Gastroesophageal sphincter (tissue), 3 donors: ENCODE measurements at regions not wholly inside any gene's neighbourhood (a gene's known extent, or its start where the extent isn't known, plus 50 kb on each side); places are given as distances from the start of the nearest gene placed in this dataset.

Experiments used
- CTCF ChIP-seq, 4 experiments: fragments of 200-600 bp in 2 of 4; fragments of 450-650 bp in 2 of 4; sonication (generic) in 1 of 4; IDR thresholded peaks; one replicate each; pipeline ENCODE4 v1.5.1; 2017 to 2019; ENCODE audit warnings: antibody characterized with exemption in 4 of 4, mild to moderate bottlenecking in 2 of 4, moderate library complexity in 2 of 4
- EP300 ChIP-seq: sonication (generic); formaldehyde crosslinking; IDR thresholded peaks from one replicate; pipeline ENCODE4 v1.6.1; 2017; ENCODE audit warnings: antibody characterized with exemption, mild to moderate bottlenecking
- POLR2AphosphoS5 ChIP-seq: sonication (generic); formaldehyde crosslinking; IDR thresholded peaks from one replicate; pipeline ENCODE4 v1.6.1; 2017; ENCODE audit warnings: antibody characterized with exemption

DNA sequence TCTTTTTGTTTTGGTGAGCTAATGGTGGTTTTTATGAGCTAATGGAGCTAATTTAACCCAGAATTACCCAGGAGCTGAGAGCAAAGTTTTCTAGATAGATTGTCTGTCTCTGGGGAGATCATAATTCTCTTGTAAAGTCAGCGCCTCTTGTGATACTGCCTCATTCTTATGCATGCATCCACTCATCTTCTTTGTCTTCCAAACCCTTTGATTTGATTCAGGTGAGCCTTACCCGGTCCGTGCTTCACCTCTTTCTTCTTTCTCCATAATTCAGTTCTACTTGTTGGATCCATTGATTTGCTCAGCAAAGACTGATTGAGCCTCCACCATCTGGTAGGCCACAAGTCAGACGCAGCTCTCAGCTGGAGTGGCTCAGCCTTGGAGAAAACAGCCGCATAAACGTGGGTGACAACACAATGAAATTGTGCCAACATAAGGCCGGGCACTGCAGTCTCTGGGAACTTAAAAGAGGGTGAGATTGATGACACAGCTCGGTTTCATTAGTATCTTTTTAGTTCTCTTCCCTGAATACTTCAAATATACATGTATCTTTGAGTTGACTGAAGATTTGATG, 158.5 kb upstream of the SH3BP4 start:
- TF ChIP-seq EP300 = no peak
- no peak for TF ChIP-seq CTCF (IDR thresholded peaks at IDR 0.05)
- no peak for TF ChIP-seq POLR2AphosphoS5
